SJSA1 (cell line): ENCODE measurements at regions not wholly inside any gene's neighbourhood (a gene's known extent, or its start where the extent isn't known, plus 50 kb on each side); places are given as distances from the start of the nearest gene placed in this dataset.

Experiments
- DNase-seq, 2 experiments: peaks; one replicate each; pipeline ENCODE4 v3.0.0-alpha.2; 2015 to 2020; ENCODE audit warnings: low spot score in 2 of 2, low read depth in 1 of 2
- H3K27ac ChIP-seq: fragments of 250-450 bp; sonication (Bioruptor Pico); 2 replicates; pipeline ENCODE4 v1.5.1; 2020; ENCODE audit warnings: mild to moderate bottlenecking, moderate library complexity
- H3K27me3 ChIP-seq: fragments of 250-450 bp; sonication (Bioruptor Pico); replicated peaks from 2 replicates; pipeline ENCODE4 v1.5.1; 2020; ENCODE audit warnings: mild to moderate bottlenecking, moderate library complexity
- H3K36me3 ChIP-seq: fragments of 250-450 bp; sonication (Bioruptor Pico); 2 replicates; pipeline ENCODE4 v1.5.1; 2020; ENCODE audit warnings: mild to moderate bottlenecking
- H3K4me1 ChIP-seq: fragments of 250-450 bp; sonication (Bioruptor Pico); replicated peaks from 2 replicates; pipeline ENCODE4 v1.6.1; 2021; ENCODE audit warnings: mild to moderate bottlenecking
- H3K4me3 ChIP-seq: fragments of 250-450 bp; sonication (Bioruptor Pico); 2 replicates; pipeline ENCODE4 v1.5.1; 2020; ENCODE audit warnings: mild to moderate bottlenecking
- H3K9me3 ChIP-seq: fragments of 250-450 bp; sonication (Bioruptor Pico); replicated peaks from 2 replicates; pipeline ENCODE4 v1.5.1; 2020; ENCODE audit warnings: mild to moderate bottlenecking

DNA sequence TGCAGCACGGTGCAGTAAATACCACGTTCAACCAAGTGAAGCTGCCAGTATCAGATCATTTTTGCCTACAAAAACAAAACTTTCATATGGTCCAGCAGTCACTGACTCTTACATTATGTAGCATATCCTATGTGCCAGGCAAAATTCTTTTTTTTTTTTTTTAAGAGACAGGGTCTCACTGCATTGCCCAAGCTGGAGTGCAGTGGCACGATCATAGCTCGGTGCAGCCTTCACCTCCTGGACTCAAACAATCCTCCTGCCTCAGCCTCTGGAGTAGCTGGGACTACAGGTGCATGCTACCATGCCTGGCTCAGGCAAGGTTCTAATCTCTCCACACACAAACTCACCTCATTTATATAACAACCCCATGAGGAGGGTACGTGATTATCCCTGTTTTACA is 208.6 kb upstream of the JARID2 start:
- no peak for DNase-seq
- H3K36me3 ChIP-seq, result no peaks in the 10 kb centered on the region
- H3K4me1 ChIP-seq, result no peaks in the 10 kb centered on the region
- H3K27me3 ChIP-seq, result no peaks in the 10 kb centered on the region
- no peaks in the 10 kb centered on the region; the same call in 1 of the 2 replicates for H3K9me3 ChIP-seq
- no peak overlapping the region for H3K4me3 ChIP-seq
- no peak overlapping the region for H3K27ac ChIP-seq

DNA sequence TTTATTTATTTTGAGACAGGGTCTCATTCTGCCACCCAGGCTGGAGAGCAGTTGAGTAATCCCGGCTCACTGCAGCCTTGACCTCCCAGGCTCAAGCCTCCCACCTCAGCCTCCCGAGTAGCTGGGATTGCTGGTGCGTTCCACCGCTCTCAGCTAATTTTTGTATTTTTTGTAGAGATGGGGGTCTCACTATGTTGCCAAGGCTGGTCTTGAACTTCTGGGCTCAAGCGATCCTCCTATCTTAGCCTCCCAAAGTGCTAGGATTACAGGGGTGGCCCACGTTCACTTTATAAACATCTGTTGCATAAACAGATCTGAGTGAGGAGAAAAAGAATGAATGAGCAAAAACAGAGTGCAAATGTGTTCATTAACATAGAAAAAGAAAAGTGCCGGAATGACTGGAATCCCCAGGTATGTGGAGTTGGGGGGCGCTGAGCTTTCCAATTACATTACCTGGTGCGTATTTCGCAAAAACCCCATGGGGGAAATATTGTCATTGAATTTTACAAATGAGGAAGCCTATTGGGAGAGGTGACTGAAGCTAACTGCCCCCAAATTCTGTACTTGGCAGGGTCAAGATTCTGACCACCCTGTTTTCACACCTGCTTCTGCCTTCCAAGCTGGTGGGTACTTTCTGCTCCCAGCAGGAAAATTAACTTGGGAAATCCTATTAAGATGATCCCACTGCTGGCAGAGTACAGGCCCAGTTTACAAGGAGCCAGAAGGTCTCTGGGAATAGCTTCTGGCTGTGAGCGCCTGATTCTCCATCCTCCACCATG is 207.7 kb upstream of the JARID2 start:
- Histone ChIP-seq H3K9me3 (no peaks in the 10 kb centered on the region; the same call in 1 of the 2 replicates), H3K4me1 (no peaks in the 10 kb centered on the region), H3K27ac (no peak overlapping the region), H3K27me3 (no peaks in the 10 kb centered on the region), H3K4me3 (no peak overlapping the region), H3K36me3 (no peaks in the 10 kb centered on the region)
- DNase-seq, result no peak

DNA sequence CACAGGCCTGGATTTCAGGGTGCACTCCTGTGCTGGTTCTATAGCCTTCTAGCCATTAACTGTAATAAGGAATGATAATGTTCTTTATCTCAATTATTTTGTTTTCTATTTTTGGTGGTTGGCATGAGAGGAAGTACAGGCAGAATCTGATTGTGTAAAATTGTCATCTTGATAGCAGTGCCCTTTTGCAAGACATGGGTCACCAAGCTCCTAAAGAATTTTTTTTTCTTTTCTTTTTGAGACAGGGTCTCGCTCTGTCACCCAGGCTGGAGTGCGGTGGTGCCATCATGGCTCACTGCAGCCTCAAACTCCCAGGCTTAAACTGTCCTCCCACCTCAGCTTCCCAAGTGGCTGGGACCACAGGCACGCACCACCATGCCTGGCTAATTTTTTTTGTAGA is 206.7 kb upstream of the JARID2 start:
- DNase-seq, result no peak
- no peaks in the 10 kb centered on the region for H3K27me3 ChIP-seq
- no peaks in the 10 kb centered on the region for H3K4me1 ChIP-seq
- no peak overlapping the region for H3K4me3 ChIP-seq
- no peaks in the 10 kb centered on the region; the same call in 1 of the 2 replicates for H3K9me3 ChIP-seq
- no peak overlapping the region for H3K27ac ChIP-seq
- H3K36me3 ChIP-seq, result no peaks in the 10 kb centered on the region

- no peaks in the 10 kb centered on the region for H3K36me3 ChIP-seq
- H3K4me1 ChIP-seq, result no peaks in the 10 kb centered on the region
- H3K27me3 ChIP-seq, result no peaks in the 10 kb centered on the region
- no peaks in the 10 kb centered on the region; the same call in 1 of the 2 replicates for H3K9me3 ChIP-seq
- DNase-seq, result no peak
- H3K4me3 ChIP-seq, result no peak overlapping the region
- H3K27ac ChIP-seq, result no peak overlapping the region
These were observed 202.9 kb upstream of the JARID2 start for GRCh38 chr6:15042938-15043337.

GRCh38 chr6:15044146-15044882 is 201.6 kb upstream of the JARID2 start:
- DNase-seq, result no peak
- Histone ChIP-seq H3K4me3 (no peak overlapping the region), H3K9me3 (no peaks in the 10 kb centered on the region; the same call in 1 of the 2 replicates), H3K36me3 (no peaks in the 10 kb centered on the region), H3K27me3 (no peaks in the 10 kb centered on the region), H3K4me1 (no peaks in the 10 kb centered on the region), H3K27ac (no peak overlapping the region)

GRCh38 chr6:15044948-15045347 is 200.9 kb upstream of the JARID2 start:
- Histone ChIP-seq H3K9me3 (no peaks in the 10 kb centered on the region; the same call in 1 of the 2 replicates), H3K4me1 (no peaks in the 10 kb centered on the region), H3K4me3 (no peak overlapping the region), H3K27ac (no peak overlapping the region), H3K27me3 (no peaks in the 10 kb centered on the region), H3K36me3 (no peaks in the 10 kb centered on the region)
- DNase-seq, result no peak

DNA sequence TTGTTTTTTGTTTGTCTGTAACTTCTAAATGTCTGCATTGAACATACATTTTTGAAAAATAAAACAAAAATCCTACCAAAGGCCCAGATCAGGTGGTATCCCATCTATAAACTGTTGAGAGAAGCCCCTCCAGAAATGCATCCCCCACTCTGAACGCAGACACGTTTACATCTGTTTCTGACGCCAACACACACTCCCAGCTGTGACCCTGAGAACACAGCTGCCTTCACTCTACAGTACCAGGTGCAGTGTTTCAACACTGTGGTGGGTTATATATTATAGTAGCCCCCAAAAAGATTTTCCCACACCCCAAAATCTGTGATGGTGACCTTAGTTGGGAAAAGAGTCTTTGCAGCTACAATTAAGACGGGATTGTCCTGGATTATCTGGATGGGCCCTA is 199.1 kb upstream of the JARID2 start:
- Histone ChIP-seq H3K4me1 (no peaks in the 10 kb centered on the region), H3K9me3 (no peaks in the 10 kb centered on the region; the same call in 1 of the 2 replicates), H3K27ac (no peak overlapping the region), H3K4me3 (no peak overlapping the region), H3K27me3 (no peaks in the 10 kb centered on the region), H3K36me3 (no peaks in the 10 kb centered on the region)
- no peak for DNase-seq

DNA sequence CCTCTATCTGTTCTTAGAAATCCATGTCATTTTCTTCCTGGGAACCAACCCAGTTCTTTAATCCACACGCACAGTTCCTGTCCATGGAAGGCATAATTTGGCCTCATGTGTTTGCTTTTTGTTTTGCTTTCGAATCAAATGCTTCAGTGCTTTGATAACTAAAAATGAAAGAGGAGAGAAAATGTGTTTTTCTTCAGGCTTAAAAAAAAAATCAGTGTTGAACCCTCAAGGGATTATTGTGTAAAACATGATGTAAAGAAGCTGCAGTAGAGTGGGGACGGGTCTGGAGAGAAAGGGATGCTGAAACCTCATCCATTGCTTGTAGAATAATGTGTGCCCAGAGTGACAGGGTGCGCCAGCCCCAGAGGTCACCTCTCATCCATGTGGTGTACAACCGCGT is 197.5 kb upstream of the JARID2 start:
- H3K4me1 ChIP-seq, result no peaks in the 10 kb centered on the region
- no peak overlapping the region for H3K27ac ChIP-seq
- no peak overlapping the region for H3K4me3 ChIP-seq

DNA sequence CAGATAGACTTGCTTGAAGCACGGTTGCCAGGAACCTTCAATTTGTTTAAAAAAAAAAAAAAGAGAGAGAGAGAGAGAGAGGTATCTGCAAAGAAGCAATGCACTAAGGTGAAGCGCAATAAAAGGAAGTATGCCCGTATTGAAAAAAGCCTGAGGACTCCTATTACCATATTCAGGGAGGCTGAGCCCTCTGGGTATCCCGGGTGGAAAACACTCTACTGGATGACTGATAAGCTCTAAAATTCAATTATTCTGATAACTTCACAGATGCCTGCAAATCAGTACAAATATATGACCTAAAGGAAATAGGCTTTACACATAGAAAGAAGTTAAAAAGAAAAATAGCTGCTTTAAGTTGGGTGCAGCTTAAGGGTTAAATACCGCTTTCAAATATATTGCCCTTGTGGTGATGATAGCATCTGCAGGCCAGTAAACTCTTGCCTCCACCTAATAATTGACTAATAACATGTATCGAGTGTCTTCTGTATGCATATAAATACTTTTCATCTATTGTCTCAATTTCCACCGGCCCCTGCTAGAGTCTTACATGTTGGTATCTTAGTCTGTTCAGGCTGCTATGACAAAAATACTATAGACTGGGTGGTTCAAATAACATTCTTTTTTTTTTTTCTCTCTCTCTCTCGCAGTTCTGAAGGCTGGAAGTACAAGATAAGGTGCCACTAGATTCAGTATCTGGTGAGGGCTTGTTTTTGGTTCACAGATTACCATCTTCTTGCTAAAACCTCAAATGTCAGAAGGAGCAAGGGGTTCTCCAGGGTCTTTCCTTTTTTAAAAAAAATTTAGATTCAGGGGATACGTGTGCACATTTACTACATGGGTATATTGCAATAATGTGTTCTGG is 187.4 kb upstream of the JARID2 start:
- Histone ChIP-seq H3K27ac (no peak overlapping the region), H3K4me1 (no peaks in the 10 kb centered on the region), H3K9me3 (peaks cover 18% of the 10 kb centered on the region; the same call in 1 of the 2 replicates), H3K4me3 (no peak overlapping the region), H3K36me3 (no peaks in the 10 kb centered on the region), H3K27me3 (no peaks in the 10 kb centered on the region)
- no peak for DNase-seq

More for the DNA sequence above, 197.5 kb upstream of the JARID2 start:
- no peaks in the 10 kb centered on the region for H3K36me3 ChIP-seq
- DNase-seq, result no peak
- H3K27me3 ChIP-seq, result no peaks in the 10 kb centered on the region
- H3K9me3 ChIP-seq, result no peaks in the 10 kb centered on the region; the same call in 1 of the 2 replicates

GRCh38 chr6:15061180-15061641 is 184.7 kb upstream of the JARID2 start:
- Histone ChIP-seq H3K4me3 (no peak overlapping the region), H3K27me3 (no peaks in the 10 kb centered on the region), H3K9me3 (peaks cover 19% of the 10 kb centered on the region; the same call in 1 of the 2 replicates), H3K36me3 (no peaks in the 10 kb centered on the region), H3K4me1 (no peaks in the 10 kb centered on the region), H3K27ac (no peak overlapping the region)
- DNase-seq, result no peak

- no peaks in the 10 kb centered on the region for H3K4me1 ChIP-seq
- no peaks in the 10 kb centered on the region for H3K36me3 ChIP-seq
- H3K9me3 ChIP-seq, result peaks cover 19% of the 10 kb centered on the region; the same call in 1 of the 2 replicates
- H3K27ac ChIP-seq, result no peak overlapping the region
- no peak for DNase-seq
- no peaks in the 10 kb centered on the region for H3K27me3 ChIP-seq
- no peak overlapping the region for H3K4me3 ChIP-seq
These were observed 183.9 kb upstream of the JARID2 start for GRCh38 chr6:15061908-15062515.

DNA sequence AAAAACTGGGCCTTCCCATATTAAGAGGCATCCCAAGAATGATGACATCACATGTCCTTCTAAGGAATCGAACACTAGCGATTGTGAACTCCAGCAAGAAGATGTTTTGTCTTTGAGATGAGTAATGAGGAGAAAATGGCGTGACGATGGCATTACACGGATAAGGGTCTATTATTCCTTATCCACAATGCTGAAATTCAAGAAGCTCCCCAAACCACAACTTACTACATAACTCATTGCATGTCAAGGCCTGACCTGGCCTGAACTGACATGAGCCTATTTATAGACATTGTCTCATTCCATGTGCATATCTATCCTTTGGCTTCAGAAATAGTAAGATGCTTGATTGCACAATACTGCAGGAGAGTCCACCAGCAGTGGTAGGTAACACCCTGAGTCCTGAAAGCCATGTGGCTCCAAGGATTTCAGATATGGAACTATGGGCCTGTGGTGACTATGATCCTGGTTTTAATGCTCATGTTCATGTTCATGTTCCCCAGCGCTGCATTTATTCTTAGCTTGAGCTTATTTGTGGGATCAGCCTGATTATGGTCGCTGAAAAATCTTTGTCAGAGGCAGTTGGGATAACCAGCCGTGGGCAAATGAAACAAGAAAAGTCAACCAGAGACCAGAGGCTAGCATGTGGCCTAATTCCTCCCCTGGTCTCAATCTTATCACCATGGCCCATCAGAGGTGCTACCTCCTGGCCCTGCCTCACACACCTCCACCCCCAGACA is 183.2 kb upstream of the JARID2 start:
- Histone ChIP-seq H3K4me3 (no peak overlapping the region), H3K27ac (no peak overlapping the region), H3K4me1 (no peaks in the 10 kb centered on the region), H3K36me3 (no peaks in the 10 kb centered on the region), H3K9me3 (peaks cover 17% of the 10 kb centered on the region; the same call in 1 of the 2 replicates), H3K27me3 (no peaks in the 10 kb centered on the region)
- no peak for DNase-seq
